D721Med (cell line): ENCODE measurements at regions not wholly inside any gene's neighbourhood (a gene's known extent, or its start where the extent isn't known, plus 50 kb on each side); places are given as distances from the start of the nearest gene placed in this dataset.

ENCODE experiments used
- DNase-seq: peaks from one replicate; pipeline ENCODE4 v3.0.0; 2011; ENCODE audit warnings: low spot score; ENCODE audit not compliant: insufficient read length
- FAIRE-seq: peaks from 2 replicates; lab custom pipeline; 2011; peaks lifted over from hg19 to GRCh38; lab: Jason Lieb, UNC
- CTCF ChIP-seq: IDR thresholded peaks from 2 replicates; pipeline ENCODE4 v1.5.1; 2012; ENCODE audit warnings: mild to moderate bottlenecking, control low read depth; ENCODE audit not compliant: insufficient read depth; ENCODE audit errors: missing control alignments

GRCh38 chr3:127446756-127447155 lies 143.8 kb downstream of the TPRA1 start:
- FAIRE-seq: no peak
- DNase-seq: no peak
- no peak for TF ChIP-seq CTCF

GRCh38 chr3:127445581-127446343 lies 144.8 kb downstream of the TPRA1 start:
- no peak for TF ChIP-seq CTCF
- DNase-seq: no peak
- FAIRE-seq: no peak

GRCh38 chr3:127444761-127445160 lies 145.8 kb downstream of the TPRA1 start:
- TF ChIP-seq CTCF: no peak
- FAIRE-seq (no peak), DNase-seq (no peak)

- FAIRE-seq (no peak), DNase-seq (peak; percentile 70)
Measured at GRCh38 chr3:127443581-127444375, 146.8 kb downstream of the TPRA1 start.

GRCh38 chr3:127442506-127442905 lies 148.0 kb downstream of the TPRA1 start:
- TF ChIP-seq CTCF: no peak

More at GRCh38 chr3:127443581-127444375, 146.8 kb downstream of the TPRA1 start:
- TF ChIP-seq CTCF: no peak

GRCh38 chr3:127441764-127442163 lies 148.8 kb downstream of the TPRA1 start:
- DNase-seq (no peak), FAIRE-seq (peak; percentile 96)
- no peak for TF ChIP-seq CTCF

More at GRCh38 chr3:127442506-127442905, 148.0 kb downstream of the TPRA1 start:
- DNase-seq (no peak), FAIRE-seq (no peak)
